ENCODE measurements at regions not wholly inside any gene's neighbourhood (a gene's known extent, or its start where the extent isn't known, plus 50 kb on each side); places are given as distances from the start of the nearest gene placed in this dataset.

DNA sequence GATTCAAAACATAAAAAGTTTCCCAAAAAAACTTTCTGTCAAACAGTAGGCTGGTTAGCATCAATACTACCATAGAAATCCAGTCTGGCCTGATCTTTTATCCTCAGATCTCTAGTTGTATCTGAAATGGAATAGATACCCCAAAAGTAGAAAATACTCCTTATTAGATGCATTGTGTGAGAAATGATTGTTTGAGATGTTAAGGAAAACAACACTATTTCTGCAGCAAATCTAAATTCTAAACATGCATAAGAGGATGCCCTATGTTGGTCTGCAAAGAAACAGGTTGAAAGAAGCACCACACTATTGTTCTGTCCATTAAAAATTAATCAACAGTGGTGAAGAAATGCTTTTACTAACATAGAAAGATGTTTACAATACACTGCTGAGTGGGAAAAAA, 121.0 kb downstream of the NPY start:
- H3K4me1 Mint-ChIP-seq (ENCODE audit: low read depth): no peaks in the 10 kb centered on the region

DNA sequence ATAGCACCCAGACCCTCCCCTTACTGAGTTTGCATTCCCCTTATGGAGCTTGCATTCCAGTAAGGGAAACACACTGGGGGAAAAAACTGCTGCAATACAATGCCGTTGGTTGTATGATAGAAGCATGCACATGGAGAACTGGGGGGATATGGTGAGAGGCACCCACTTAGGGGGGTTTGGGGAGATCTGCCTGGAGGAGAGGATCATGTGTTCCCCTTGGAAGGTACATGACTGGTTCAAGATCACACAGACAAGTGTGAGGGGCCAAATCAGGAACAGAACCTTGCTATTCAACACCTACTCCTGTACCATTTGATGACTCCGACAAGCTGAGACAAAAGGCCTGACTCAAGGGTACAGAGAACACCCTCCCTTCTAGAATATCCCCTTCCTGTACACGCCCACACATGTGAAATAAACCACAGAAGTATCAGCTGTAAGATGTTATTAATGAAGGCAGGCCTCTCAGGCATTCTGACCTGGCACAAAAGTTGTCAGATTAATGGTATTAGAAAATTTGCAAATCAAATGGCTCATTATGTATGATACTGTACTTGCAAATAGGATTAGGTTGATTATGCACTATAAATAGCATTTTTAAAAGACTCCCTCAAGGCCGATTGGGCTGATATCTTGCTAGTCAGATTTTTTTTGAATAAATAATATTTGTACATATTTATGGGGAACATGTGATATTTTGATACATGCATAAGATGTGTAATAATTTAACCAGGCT, 122.2 kb downstream of the NPY start:
- Mint-ChIP-seq H3K4me3 (no peak overlapping the region), H3K27ac (no peak overlapping the region), H3K9me3 (no peaks in the 10 kb centered on the region), H3K27me3 (no peaks in the 10 kb centered on the region), H3K4me1 (ENCODE audit: low read depth) (no peaks in the 10 kb centered on the region), H3K36me3 (ENCODE audit: low read depth) (no peaks in the 10 kb centered on the region)
- intact Hi-C loops (cut with micrococcal nuclease): no loop called here

More for the DNA sequence above, 121.0 kb downstream of the NPY start:
- Mint-ChIP-seq H3K27ac (no peak overlapping the region), H3K4me3 (no peak overlapping the region), H3K27me3 (no peaks in the 10 kb centered on the region), H3K36me3 (ENCODE audit: low read depth) (no peaks in the 10 kb centered on the region), H3K9me3 (no peaks in the 10 kb centered on the region)
- intact Hi-C loops (cut with micrococcal nuclease): no loop called here

DNA sequence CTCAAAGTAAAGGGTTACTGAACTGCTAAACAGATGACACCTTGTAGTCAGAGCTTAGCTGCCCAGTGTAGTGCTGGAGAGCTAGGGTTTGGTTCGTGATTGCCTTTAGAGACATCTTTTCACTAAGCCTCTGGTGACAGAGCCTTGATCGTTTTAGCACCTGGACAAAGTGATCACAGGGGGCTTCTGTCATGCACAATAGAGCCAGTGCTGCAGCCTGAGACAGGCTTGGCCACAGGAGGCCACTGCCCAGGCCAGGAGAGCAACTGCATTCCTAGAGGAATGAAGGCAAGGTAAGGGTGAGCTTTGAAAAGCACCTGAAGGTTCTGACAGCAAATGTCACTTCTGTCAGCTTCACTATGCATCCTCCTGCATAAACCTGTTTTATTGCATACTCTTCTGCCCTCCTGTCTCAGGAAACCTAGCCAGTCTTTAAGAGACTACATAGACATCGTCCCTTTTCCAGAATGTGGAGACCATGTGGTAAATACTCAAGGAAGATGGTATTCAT, 122.9 kb downstream of the NPY start:
- Mint-ChIP-seq H3K4me3 (no peak overlapping the region), H3K4me1 (ENCODE audit: low read depth) (no peaks in the 10 kb centered on the region), H3K27me3 (no peaks in the 10 kb centered on the region), H3K36me3 (ENCODE audit: low read depth) (no peaks in the 10 kb centered on the region), H3K27ac (no peak overlapping the region), H3K9me3 (no peaks in the 10 kb centered on the region)
- intact Hi-C loops (cut with micrococcal nuclease): no loop called here

GRCh38 chr7:24407965-24408364, 124.0 kb downstream of the NPY start:
- intact Hi-C loops (cut with micrococcal nuclease): no loop called here
- no peaks in the 10 kb centered on the region for H3K36me3 Mint-ChIP-seq (ENCODE audit: low read depth)
- H3K4me1 Mint-ChIP-seq (ENCODE audit: low read depth): no peaks in the 10 kb centered on the region
- H3K9me3 Mint-ChIP-seq: no peaks in the 10 kb centered on the region
- no peaks in the 10 kb centered on the region for H3K27me3 Mint-ChIP-seq
- H3K27ac Mint-ChIP-seq: no peak overlapping the region
- no peak overlapping the region for H3K4me3 Mint-ChIP-seq

- Mint-ChIP-seq H3K36me3 (ENCODE audit: low read depth) (no peaks in the 10 kb centered on the region), H3K9me3 (peaks cover under 1% of the 10 kb centered on the region), H3K4me1 (ENCODE audit: low read depth) (no peaks in the 10 kb centered on the region), H3K27me3 (no peaks in the 10 kb centered on the region), H3K4me3 (no peak overlapping the region), H3K27ac (no peak overlapping the region)
- intact Hi-C loops (cut with micrococcal nuclease): no loop called here
Observed at GRCh38 chr7:24408798-24409430, 124.9 kb downstream of the NPY start.

DNA sequence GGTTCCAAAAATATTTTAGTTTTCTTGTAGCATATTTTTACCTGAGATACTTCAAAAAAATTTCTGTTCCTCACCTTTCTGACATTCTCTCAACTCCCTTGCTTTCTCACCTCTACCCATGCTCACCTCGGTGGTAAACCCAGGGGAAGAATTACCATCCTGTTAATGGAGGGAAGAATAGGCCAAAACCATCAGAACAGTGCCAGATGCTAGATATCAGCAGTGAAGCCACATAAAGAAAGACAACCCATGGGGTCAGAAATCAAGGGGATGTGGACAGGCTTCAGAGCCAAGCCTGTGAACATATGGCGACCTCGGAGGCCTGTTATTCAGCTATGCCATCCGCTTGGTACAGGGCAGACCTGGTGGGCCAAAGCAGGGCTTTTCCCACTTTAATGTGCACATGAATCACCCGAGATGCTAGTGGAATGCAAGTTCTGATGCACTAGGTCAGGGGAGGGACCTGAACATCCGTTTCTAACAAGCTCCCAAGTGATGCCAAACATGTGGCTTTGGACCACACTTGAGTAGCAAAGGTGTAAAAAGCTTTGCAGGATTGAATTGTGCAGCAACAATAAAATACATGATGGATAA, 125.5 kb downstream of the NPY start:
- Mint-ChIP-seq H3K4me3 (no peak overlapping the region), H3K27me3 (no peaks in the 10 kb centered on the region), H3K27ac (no peak overlapping the region), H3K9me3 (peaks cover 6% of the 10 kb centered on the region), H3K36me3 (ENCODE audit: low read depth) (no peaks in the 10 kb centered on the region), H3K4me1 (ENCODE audit: low read depth) (no peaks in the 10 kb centered on the region)
- intact Hi-C loops (cut with micrococcal nuclease): no loop called here

- H3K9me3 Mint-ChIP-seq: peaks cover 6% of the 10 kb centered on the region
- no peaks in the 10 kb centered on the region for H3K36me3 Mint-ChIP-seq (ENCODE audit: low read depth)
- no peak overlapping the region for H3K4me3 Mint-ChIP-seq
- intact Hi-C loops (cut with micrococcal nuclease): no loop called here
- H3K27me3 Mint-ChIP-seq: no peaks in the 10 kb centered on the region
- H3K4me1 Mint-ChIP-seq (ENCODE audit: low read depth): no peaks in the 10 kb centered on the region
- no peak overlapping the region for H3K27ac Mint-ChIP-seq
Observed at GRCh38 chr7:24411226-24411625, 127.2 kb downstream of the NPY start.

DNA sequence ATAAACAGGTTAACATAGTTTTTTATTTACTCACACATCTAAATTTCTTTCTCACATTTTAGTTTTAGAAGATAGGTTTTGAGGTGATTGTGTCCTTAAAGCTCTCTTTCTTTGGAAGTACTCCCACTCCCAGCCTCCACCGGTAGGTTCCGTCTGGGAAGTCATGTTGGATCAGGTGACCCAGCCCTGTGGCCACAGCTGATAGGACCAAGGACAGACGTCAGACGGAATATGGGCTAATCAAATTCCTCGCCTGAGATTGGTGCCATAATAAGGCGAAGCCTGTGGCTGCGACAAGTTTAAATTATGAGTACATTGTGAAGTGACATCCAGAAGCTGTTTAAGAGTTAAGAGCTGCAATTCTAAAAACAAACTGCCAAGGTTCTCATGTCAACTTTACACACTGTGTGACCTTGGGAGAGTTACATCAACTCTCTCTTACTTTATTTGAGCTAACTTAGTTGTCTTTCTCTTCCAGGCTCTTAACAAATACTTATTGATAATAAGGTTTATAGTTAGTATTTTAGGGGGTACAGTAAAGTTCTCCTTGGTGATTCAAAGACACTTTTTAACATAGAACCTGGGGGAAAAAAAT, 133.6 kb downstream of the NPY start:
- no peak overlapping the region for H3K27ac Mint-ChIP-seq
- no peaks in the 10 kb centered on the region for H3K4me1 Mint-ChIP-seq (ENCODE audit: low read depth)
- no peaks in the 10 kb centered on the region for H3K36me3 Mint-ChIP-seq (ENCODE audit: low read depth)
- peaks cover 6% of the 10 kb centered on the region for H3K9me3 Mint-ChIP-seq
- H3K4me3 Mint-ChIP-seq: no peak overlapping the region
- H3K27me3 Mint-ChIP-seq: no peaks in the 10 kb centered on the region
- intact Hi-C loops (cut with micrococcal nuclease): no loop called here

DNA sequence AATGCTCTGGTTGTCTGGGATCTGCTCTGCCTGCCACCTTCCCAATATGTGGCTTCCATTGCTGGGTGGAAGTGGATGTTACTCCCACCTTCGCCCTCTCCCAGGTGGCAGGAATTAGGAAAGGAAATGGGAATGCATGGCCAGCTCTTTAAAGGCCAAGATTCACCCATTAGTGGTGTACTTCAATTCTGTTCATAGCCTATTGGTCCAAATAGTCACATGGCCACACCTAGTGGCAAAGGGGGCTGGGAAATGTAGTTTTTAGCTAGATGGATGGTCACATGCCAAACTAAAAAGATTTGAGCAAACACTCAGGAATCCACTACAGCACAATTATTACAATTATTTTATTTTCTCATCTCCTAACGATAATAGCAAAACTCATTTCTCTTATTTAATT, 135.1 kb downstream of the NPY start:
- intact Hi-C loops (cut with micrococcal nuclease): no loop called here
- Mint-ChIP-seq H3K27me3 (no peaks in the 10 kb centered on the region), H3K36me3 (ENCODE audit: low read depth) (no peaks in the 10 kb centered on the region), H3K4me3 (no peak overlapping the region), H3K27ac (no peak overlapping the region), H3K4me1 (ENCODE audit: low read depth) (no peaks in the 10 kb centered on the region), H3K9me3 (peaks cover 5% of the 10 kb centered on the region)

- H3K9me3 Mint-ChIP-seq: peaks cover under 1% of the 10 kb centered on the region
Observed at GRCh38 chr7:24419511-24419910, 135.5 kb downstream of the NPY start.

DNA sequence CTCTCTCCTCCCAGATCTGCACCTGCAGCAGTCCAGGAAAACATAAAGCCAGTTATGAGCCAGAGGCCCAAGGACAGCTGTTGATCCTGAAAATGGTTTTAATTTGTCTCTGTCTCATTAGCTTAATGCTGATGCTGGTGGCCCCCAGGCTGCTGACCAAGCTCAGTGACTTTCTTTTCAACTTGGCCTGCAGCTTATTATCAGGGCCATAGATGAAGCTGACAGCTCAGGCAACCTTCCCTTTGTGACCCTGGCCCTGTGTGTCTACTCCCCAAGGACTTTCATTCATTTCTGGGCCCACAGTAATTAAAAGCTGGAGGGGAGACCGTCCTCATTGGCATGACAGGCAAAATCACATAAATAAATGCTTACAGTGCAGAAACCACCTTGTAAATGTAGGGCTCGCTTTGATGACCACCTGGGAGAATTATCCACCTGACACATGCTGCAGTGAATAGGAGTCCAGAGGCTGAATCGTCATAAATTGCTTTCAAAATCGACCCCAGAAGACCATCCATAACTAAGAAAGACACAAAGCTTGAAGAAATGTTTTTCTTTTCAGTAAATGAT, 138.5 kb downstream of the NPY start:
- intact Hi-C loops (cut with micrococcal nuclease): no loop called here
- H3K36me3 Mint-ChIP-seq (ENCODE audit: low read depth): no peaks in the 10 kb centered on the region
- no peak overlapping the region for H3K27ac Mint-ChIP-seq
- no peak overlapping the region for H3K4me3 Mint-ChIP-seq
- H3K9me3 Mint-ChIP-seq: peaks cover 16% of the 10 kb centered on the region
- no peaks in the 10 kb centered on the region for H3K4me1 Mint-ChIP-seq (ENCODE audit: low read depth)
- H3K27me3 Mint-ChIP-seq: no peaks in the 10 kb centered on the region

More at GRCh38 chr7:24419511-24419910, 135.5 kb downstream of the NPY start:
- Mint-ChIP-seq H3K4me3 (no peak overlapping the region), H3K36me3 (ENCODE audit: low read depth) (no peaks in the 10 kb centered on the region), H3K27me3 (no peaks in the 10 kb centered on the region), H3K4me1 (ENCODE audit: low read depth) (no peaks in the 10 kb centered on the region), H3K27ac (no peak overlapping the region)
- intact Hi-C loops (cut with micrococcal nuclease): no loop called here

DNA sequence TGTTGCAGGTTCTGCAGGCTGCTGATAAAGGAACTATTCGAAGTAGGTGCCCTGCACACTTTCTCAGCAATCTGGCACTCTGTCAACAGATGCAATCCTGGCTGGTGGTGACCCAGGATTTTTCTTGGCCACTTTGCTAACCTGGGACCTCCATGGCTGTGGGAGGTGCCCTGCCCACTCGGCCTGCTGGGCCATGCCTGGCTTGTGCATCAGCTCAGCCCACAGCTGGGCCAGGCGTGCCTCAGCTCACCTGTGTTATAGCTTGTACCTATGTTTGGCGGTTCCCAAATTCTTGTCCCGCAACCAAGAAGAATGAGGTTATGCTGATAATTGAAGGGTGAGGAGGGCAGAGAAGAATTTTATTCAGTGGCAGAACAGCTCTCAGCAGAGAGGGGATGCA, 141.7 kb downstream of the NPY start:
- Mint-ChIP-seq H3K4me3 (no peak overlapping the region), H3K27ac (no peak overlapping the region), H3K9me3 (peaks cover 16% of the 10 kb centered on the region), H3K36me3 (ENCODE audit: low read depth) (no peaks in the 10 kb centered on the region), H3K4me1 (ENCODE audit: low read depth) (no peaks in the 10 kb centered on the region), H3K27me3 (no peaks in the 10 kb centered on the region)
- intact Hi-C loops (cut with micrococcal nuclease): no loop called here

DNA sequence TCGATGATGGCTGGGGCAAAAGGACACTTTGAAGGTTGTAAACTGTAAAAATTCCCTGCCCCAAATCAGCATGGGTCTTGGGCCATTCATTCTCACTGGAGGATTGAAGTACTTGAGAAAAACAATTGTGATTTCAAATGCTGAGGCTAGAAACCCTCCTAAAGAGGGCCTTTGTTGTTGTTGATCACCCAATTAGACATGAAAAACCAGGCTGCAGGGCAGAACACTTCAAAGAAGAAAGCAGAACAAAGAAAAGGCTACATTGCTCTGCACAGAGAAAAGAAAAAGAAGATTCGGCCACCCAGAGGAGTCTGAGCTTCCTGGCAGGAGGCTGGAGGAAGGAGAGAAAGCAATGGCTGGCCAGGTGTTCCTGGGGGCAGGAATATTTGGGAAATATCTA, 143.1 kb downstream of the NPY start:
- intact Hi-C loops (cut with micrococcal nuclease): no loop called here
- Mint-ChIP-seq H3K36me3 (ENCODE audit: low read depth) (no peaks in the 10 kb centered on the region), H3K9me3 (peaks cover 16% of the 10 kb centered on the region), H3K4me1 (ENCODE audit: low read depth) (no peaks in the 10 kb centered on the region), H3K27me3 (no peaks in the 10 kb centered on the region), H3K4me3 (no peak overlapping the region), H3K27ac (no peak overlapping the region)

DNA sequence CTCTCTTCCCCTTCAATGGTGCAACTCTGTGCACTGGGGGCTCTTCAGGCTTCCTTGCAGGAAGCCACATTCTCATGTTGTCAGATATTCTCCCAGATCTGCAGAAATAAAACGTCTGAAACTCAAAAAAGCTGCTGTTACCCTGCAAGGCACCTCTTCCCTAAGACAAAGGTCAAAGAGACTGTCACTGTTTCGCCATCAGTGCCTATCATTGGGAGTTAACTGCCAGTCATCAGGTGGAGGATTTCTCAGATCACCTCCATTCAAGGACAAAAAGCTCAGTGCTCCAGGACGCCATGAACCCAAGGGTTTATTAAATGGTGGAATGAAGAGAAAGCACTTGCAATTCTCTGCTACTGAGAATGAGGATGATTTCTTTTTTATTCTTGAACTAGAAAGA, 144.6 kb upstream of the PALS2 start:
- Mint-ChIP-seq H3K9me3 (peaks cover 16% of the 10 kb centered on the region), H3K4me3 (no peak overlapping the region), H3K27ac (no peak overlapping the region), H3K36me3 (ENCODE audit: low read depth) (no peaks in the 10 kb centered on the region), H3K4me1 (ENCODE audit: low read depth) (no peaks in the 10 kb centered on the region), H3K27me3 (no peaks in the 10 kb centered on the region)
- intact Hi-C loops (cut with micrococcal nuclease): no loop called here

All from dendritic cell treated with granulocyte-macrophage colony-stimulating factor and Interleukin-4, amounts not matched to agents 40 ng/mL and 50 ng/mL, for 4 days (primary cell).